ENCODE measurements at regions not wholly inside any gene's neighbourhood (a gene's known extent, or its start where the extent isn't known, plus 50 kb on each side); places are given as distances from the start of the nearest gene placed in this dataset.

- DNase-seq (ENCODE audit: low read depth): no peak
- no peak overlapping the region for H3K4me3 ChIP-seq (ENCODE audit: control insufficient read depth, low read depth, low read length)
- TF ChIP-seq CTCF (conservative IDR thresholded peaks at IDR 0.05; ENCODE audit: control insufficient read depth, insufficient read depth, low read depth, low read length): no peak
These were observed 1110.0 kb upstream of the PCDH20 start for GRCh38 chr13:62525652-62526051.

GRCh38 chr13:62524498-62524897, 1108.8 kb upstream of the PCDH20 start:
- no peak for TF ChIP-seq CTCF (conservative IDR thresholded peaks at IDR 0.05; ENCODE audit: control insufficient read depth, insufficient read depth, low read depth, low read length)
- no peak for DNase-seq (ENCODE audit: low read depth)

GRCh38 chr13:62524061-62524460, 1108.4 kb upstream of the PCDH20 start:
- TF ChIP-seq CTCF (conservative IDR thresholded peaks at IDR 0.05; ENCODE audit: control insufficient read depth, insufficient read depth, low read depth, low read length): no peak
- no peak for DNase-seq (ENCODE audit: low read depth)
- no peak overlapping the region for H3K4me3 ChIP-seq (ENCODE audit: control insufficient read depth, low read depth, low read length)

More at GRCh38 chr13:62524498-62524897, 1108.8 kb upstream of the PCDH20 start:
- no peak overlapping the region for H3K4me3 ChIP-seq (ENCODE audit: control insufficient read depth, low read depth, low read length)

GRCh38 chr13:62512194-62513141, 1096.8 kb upstream of the PCDH20 start:
- H3K4me3 ChIP-seq (ENCODE audit: control insufficient read depth, low read depth, low read length): no peak overlapping the region
- DNase-seq (ENCODE audit: low read depth): peak; percentile 40
- peak; percentile 72 for TF ChIP-seq CTCF (conservative IDR thresholded peaks at IDR 0.05; ENCODE audit: control insufficient read depth, insufficient read depth, low read depth, low read length)

GRCh38 chr13:62510906-62511655, 1095.4 kb upstream of the PCDH20 start:
- H3K4me3 ChIP-seq (ENCODE audit: control insufficient read depth, low read depth, low read length): no peak overlapping the region
- no peak for TF ChIP-seq CTCF (conservative IDR thresholded peaks at IDR 0.05; ENCODE audit: control insufficient read depth, insufficient read depth, low read depth, low read length)
- DNase-seq (ENCODE audit: low read depth): no peak

- H3K4me3 ChIP-seq (ENCODE audit: control insufficient read depth, low read depth, low read length): no peak overlapping the region
- TF ChIP-seq CTCF (conservative IDR thresholded peaks at IDR 0.05; ENCODE audit: control insufficient read depth, insufficient read depth, low read depth, low read length): no peak
- no peak for DNase-seq (ENCODE audit: low read depth)
These were observed 1086.9 kb upstream of the PCDH20 start for GRCh38 chr13:62502588-62502987.

All from fibroblast of mammary gland (primary cell).